ENCODE measurements at regions not wholly inside any gene's neighbourhood (a gene's known extent, or its start where the extent isn't known, plus 50 kb on each side); places are given as distances from the start of the nearest gene placed in this dataset.

- DNase-seq (ENCODE audit: low spot score): no peak
Measured at GRCh38 chr3:189049458-189050236, 122.1 kb upstream of the TPRG1 start.

- no peak for DNase-seq (ENCODE audit: low spot score)
Measured at GRCh38 chr3:189053322-189053721, 118.4 kb upstream of the TPRG1 start.

- DNase-seq (ENCODE audit: low spot score): no peak
Measured at GRCh38 chr3:189056646-189057335, 115.0 kb upstream of the TPRG1 start.

DNA sequence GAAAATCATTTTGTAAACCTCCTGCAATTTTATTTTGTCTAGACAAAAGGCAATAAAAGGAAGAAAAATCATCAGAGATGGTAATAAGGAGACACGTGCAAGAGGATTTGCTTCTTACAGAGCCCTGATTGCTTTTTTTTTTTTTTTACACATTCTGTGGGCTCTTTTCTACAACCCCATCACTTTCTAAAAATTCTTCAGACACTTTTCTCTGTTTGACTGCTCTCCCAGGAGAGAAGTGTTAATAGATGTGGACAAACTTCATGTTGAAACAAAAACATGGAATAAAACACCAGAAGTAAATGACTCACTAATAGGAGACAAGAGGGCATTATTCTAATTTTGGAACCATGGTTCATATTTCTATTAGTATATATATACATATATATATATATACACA lies 114.4 kb upstream of the TPRG1 start:
- DNase-seq (ENCODE audit: low spot score): no peak

DNA sequence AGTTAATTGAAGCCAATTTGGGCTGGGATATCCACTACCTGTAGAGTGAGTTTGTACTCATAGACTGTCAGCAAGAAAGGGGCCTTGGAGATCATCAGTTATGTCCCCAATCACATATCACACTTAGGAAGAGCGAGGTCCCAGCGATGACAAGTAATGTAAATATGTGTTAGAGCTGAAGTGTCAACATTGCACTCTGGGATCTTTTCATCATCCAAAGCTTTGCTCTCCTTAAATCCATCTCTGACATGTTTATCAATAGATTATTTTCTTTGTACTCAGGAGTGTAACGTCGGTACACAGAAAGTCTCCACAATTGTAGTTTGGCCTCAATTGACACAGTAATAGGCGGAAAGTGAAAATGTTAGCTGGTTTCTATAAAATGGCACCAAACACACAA lies 113.7 kb upstream of the TPRG1 start:
- no peak for DNase-seq (ENCODE audit: low spot score)

DNA sequence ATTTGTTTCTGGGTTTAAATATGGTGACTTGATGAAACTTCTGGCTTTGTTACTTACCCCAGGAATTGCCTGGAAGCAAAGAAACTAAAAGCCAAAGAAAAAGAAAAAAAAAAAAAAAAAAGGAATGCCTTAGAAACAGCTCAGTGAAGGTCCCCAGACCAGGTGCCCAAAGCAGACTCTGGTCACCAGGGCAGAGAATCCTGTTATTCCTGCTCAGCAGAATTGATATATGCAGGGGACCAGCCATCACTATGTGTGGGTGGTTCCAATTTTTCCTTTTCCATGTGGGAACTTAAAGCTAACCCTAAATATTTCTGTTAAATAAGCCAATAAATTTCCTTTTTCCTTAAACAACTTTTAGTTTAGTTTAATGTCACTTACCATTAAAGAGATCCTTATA lies 100.8 kb upstream of the TPRG1 start:
- no peak for DNase-seq (ENCODE audit: low spot score)

DNA sequence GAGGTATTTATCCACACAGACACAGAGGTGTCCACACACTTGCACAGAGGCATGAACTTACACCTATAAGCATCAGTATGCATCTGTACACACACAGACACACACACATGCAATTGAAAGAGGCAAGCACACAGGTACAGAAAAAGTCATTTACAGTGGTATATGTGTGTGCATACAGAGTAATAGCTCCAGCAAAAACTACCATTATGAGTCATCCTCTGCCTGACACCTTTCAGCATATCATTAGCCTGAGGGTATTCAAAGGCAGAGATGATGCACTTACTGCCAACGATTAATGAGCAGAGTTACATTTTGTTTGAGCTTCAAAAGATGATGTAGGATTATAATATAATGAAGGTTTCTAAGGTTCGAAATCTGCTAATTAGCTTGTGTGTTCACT lies 100.3 kb upstream of the TPRG1 start:
- DNase-seq (ENCODE audit: low spot score): no peak

DNA sequence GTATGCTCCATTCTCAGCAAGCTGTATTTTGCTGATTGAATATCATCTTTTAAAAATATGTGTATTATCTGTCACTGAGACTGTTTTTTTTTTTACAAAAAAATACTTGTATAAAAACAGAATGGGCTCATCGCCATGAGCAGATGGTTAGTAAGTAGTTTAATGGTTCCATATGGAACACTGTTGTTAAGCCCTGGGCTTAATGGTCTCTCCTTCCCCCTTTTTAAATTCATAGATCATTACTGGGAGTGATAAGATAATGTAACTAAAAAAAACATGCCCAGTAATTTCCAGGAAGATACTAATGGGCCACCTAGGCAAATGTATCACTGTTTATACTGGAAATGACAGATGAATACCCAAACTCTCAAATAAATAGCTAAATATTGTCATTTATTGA lies 95.3 kb upstream of the TPRG1 start:
- DNase-seq (ENCODE audit: low spot score): no peak

- no peak for DNase-seq (ENCODE audit: low spot score)
Measured at GRCh38 chr3:189080745-189081144, 91.0 kb upstream of the TPRG1 start.

DNA sequence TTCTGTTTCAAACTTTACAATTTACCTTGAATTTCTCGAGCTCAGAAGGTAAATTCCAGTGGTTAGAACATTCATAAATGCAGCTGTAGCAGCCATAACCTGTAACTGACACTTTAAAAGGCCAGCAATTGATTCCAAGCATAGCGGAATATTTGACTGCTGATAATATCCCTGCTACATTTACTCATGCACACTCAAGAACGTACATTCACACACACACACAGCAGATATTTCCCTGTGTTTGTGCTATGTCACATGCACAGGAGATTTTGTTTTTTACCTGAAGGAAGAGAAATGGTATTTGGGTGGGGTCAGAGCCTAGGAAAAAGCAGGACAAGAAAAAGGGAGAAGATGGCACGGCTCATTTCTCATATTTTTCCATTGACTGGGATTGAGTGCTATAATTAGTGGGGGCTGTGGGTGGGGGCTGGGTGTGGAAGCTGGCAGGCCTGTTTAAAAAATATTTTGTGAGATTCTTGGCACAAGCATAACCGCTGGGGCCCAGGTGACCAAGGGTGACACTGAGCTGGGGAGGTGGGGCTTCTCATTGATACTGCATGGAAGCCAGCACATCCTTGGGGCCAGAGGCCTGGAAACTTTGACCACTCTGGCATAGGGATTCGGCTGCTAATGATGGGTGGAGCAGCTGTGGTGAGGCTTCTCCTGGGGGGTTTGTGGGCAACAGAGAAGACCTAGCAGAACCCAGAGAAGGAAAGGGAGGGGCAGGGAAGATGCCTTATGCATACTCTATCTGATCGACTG lies 88.9 kb upstream of the TPRG1 start:
- DNase-seq (ENCODE audit: low spot score): no peak

DNA sequence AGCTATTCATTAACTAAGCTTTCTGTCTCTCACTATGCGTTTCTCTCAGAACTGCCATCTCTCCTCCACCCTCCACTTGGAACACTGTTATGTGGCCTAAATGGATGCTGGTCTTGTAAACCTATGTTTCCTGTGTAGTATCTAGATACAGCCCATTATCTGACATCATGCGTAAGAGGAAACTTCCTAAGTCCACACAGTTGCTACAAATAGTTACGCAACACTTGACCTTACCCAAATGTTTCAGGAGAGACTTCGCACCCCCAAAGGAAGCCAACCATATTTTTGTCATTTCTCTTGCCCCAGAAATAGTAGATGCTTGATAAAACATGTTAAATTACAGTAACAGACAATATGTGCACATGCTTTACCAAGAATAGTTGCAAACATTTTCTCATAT lies 87.2 kb upstream of the TPRG1 start:
- DNase-seq (ENCODE audit: low spot score): no peak

DNA sequence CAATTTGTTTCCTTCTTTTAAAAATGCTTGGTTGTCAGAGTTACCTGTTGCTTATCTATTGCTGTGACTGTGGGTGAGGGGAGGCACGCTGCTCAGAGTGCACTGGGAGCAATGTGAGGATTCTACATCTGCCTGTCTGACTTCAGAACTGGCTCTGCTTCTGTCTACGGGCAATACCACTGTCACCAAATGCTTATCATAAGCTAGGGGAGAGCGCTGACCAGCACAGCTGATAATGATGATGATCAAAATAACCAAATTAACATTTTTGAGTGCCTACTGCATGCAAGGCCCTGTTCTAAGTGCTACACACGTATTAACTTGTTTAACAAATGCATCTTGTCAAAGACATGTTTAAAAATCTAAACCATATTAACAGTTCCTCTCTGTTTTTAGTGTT lies 79.2 kb upstream of the TPRG1 start:
- DNase-seq (ENCODE audit: low spot score): no peak

- DNase-seq (ENCODE audit: low spot score): no peak
Measured at GRCh38 chr3:189094539-189094938, 77.2 kb upstream of the TPRG1 start.

DNA sequence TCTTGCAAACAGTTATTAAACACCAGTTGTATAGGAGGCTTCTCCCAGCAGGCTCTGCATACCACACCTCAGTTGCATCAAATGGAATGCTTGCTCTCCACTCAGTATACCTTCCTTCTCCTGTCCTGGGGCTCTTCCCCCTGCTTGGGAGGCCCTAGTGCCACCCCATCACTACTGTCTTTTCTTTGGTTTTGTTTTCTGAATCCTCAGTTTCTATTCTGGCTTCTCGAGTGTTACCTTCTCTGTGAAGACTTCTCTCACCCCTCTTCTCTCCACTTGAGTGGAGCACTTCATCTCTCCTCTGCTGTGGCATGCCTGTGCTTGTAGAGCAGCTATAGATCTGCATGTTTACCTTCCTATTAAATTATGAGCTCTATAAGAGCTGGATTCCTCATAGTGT lies 75.7 kb upstream of the TPRG1 start:
- no peak for DNase-seq (ENCODE audit: low spot score)

DNA sequence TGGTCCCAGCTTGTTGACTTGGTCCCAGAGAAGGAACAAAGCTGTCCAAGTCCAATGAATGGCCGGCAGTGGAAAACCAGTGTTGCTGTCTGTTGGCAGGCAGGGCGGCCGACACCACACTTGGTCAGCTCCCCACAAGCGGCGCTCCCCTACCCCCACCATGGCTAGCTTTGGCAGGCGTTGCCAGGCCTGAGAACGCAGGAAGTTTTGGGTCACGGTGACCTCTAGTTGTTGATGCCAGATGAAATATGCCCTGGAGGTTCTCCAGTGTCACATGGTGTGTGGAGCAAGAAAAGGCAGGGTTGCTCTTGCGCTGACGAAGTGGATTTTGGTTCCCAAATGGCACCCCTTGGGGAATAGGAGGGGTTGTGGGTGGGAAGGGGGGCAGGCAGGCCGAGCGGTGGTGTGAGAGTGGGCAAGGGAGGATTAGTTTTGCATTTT lies 72.7 kb upstream of the TPRG1 start:
- DNase-seq (ENCODE audit: low spot score): no peak

DNA sequence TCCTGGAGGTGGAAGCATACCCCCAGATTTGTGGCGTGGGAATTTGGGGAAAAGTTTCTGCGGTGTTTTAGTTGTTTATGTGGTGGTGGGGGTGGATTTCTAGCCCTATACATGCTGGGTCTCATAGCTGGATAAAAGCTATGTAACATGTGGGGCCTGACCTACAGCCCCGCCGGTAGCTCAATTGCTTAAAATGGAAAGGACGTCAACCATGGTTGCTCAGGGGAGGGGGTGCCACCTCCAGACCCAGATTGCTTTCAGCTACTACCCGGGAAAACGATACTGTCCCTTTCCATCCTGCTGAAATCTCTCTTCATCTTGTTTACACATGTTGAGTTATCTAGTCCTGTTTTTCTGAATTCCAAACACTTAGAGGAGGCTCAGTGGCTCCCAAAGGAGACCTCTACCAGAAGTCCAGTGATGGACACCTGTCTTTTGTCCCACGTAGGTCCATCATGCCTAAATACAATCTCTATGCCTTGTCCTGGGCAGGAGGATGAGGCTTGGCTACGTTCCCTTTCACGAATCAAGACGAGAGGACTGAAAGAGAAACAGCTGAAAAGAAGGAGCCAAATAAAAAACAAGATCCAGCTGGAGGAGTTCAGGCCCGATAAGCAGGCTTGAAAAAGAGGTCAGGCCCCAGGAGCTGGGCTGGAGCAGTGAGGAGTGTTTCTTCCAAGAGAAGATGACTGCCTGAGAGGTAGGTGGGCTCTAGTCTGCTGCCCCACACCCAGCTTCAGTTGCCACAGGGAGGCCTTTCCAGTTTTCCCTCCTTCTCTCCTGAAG lies 72.1 kb upstream of the TPRG1 start:
- no peak for DNase-seq (ENCODE audit: low spot score)

DNA sequence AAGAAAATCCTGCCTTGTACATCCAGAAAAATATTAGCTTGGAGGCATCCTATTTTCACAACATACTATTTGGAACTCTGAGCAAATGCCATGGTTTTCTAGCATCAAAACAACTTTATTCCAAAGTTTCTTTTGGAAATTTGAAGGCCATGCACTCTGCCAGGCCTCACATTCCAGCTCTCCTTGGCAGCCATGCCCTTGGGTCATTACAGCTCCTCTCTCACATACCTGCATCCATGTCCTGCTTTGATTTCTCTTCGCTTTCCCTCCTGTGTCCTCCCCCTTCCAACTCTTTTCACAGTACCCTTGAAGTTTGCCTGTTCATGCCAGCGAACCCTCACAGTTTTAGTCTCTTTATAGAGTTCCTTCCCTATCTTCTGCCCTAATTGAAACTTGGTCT lies 70.9 kb upstream of the TPRG1 start:
- DNase-seq (ENCODE audit: low spot score): no peak

GRCh38 chr3:189101594-189101993 lies 70.2 kb upstream of the TPRG1 start:
- DNase-seq (ENCODE audit: low spot score): no peak

- DNase-seq (ENCODE audit: low spot score): no peak
Measured at GRCh38 chr3:189103208-189103607, 68.6 kb upstream of the TPRG1 start.

DNA sequence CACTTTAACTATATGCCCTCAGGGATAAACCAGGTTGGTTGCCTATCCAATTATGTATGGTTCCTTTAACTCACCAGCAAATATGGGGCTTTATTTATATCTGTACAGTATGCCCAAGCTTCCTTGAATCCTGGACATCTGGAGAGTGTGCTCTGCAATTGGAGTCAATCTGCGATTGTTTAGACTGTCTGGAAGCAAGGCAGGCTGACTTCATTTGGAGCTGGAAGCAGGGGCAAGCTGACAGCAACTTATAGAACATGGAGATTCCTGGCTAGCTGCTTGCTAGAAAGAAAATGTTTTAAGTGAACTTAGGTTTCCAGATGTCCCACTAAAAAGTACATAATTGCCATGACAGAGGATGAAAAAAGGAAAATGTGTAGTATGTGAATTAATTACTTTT lies 63.7 kb upstream of the TPRG1 start:
- peak; percentile 11 for DNase-seq (ENCODE audit: low spot score)

- DNase-seq (ENCODE audit: low spot score): no peak
Measured at GRCh38 chr3:189108735-189109134, 63.0 kb upstream of the TPRG1 start.

DNA sequence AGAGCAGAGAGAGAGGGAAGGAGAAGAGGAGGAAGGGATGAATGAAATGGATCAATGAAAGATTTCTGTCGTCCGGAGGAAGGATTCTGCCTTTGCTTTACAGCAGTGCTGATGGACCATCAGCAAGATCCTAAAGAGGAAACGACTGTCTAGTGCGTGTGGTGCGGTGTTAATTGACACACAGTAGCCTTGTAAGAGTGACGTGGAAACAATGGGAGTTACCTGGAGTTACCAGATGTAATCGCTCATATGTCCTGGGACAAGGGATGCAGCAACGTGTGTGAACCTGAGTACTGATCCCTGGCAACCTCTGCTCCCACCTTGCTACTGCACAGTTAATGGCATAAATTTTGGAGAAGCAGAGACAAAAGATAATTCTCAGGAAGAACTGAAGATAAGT lies 62.6 kb upstream of the TPRG1 start:
- DNase-seq (ENCODE audit: low spot score): no peak

Data from pons (tissue), 1 donor.